Hepatocyte (in vitro differentiated cells): ENCODE measurements at regions not wholly inside any gene's neighbourhood (a gene's known extent, or its start where the extent isn't known, plus 50 kb on each side); places are given as distances from the start of the nearest gene placed in this dataset.

ENCODE experiments used
- DNase-seq: peaks from one replicate; pipeline ENCODE4 v3.0.0-alpha.2; 2016; ENCODE audit warnings: low spot score
- H2AFZ ChIP-seq: fragments of 200-600 bp; sonication (generic); 2 replicates; pipeline ENCODE4 v1.6.0; 2016; ENCODE audit warnings: antibody characterized with exemption, mild to moderate bottlenecking
- H3K27ac ChIP-seq: fragments of 200-600 bp; sonication (generic); 2 replicates; pipeline ENCODE4 v1.5.1; 2016; ENCODE audit warnings: mild to moderate bottlenecking
- H3K27me3 ChIP-seq: fragments of 200-600 bp; sonication (generic); 2 replicates; pipeline ENCODE4 v1.6.1; 2016
- H3K36me3 ChIP-seq: fragments of 200-600 bp; sonication (generic); replicated peaks from 2 replicates; pipeline ENCODE4 v1.5.1; 2016; ENCODE audit warnings: low read depth; ENCODE audit not compliant: insufficient read depth
- H3K4me1 ChIP-seq: fragments of 200-600 bp; sonication (generic); 2 replicates; pipeline ENCODE4 v1.5.1; 2016; ENCODE audit warnings: mild to moderate bottlenecking, moderate library complexity; ENCODE audit not compliant: insufficient read depth
- H3K4me2 ChIP-seq: fragments of 200-600 bp; sonication (generic); 2 replicates; pipeline ENCODE4 v1.6.0; 2016
- H3K4me3 ChIP-seq: fragments of 200-600 bp; sonication (generic); 2 replicates; pipeline ENCODE4 v1.5.1; 2016; ENCODE audit warnings: mild to moderate bottlenecking
- H3K79me2 ChIP-seq: fragments of 200-600 bp; sonication (generic); 2 replicates; pipeline ENCODE4 v1.6.0; 2017; ENCODE audit warnings: mild to moderate bottlenecking
- H3K9me2 ChIP-seq: fragments of 200-600 bp; sonication (generic); replicated peaks from 2 replicates; pipeline ENCODE4 v1.6.0; 2017; ENCODE audit warnings: mild to moderate bottlenecking; ENCODE audit not compliant: insufficient read depth
- H3K9me3 ChIP-seq: fragments of 200-600 bp; sonication (generic); 2 replicates; pipeline ENCODE4 v1.5.1; 2016; ENCODE audit warnings: low read depth, mild to moderate bottlenecking
- H4K20me1 ChIP-seq: fragments of 200-600 bp; sonication (generic); 2 replicates; pipeline ENCODE4 v1.6.0; 2016; ENCODE audit warnings: mild to moderate bottlenecking; ENCODE audit not compliant: insufficient read depth, poor library complexity, severe bottlenecking
- EZH2 ChIP-seq: fragments of 200-600 bp; sonication (generic); IDR thresholded peaks from 2 replicates; pipeline ENCODE4 v1.6.1; 2016; ENCODE audit warnings: antibody characterized with exemption, mild to moderate bottlenecking, borderline replicate concordance
- EZH2phosphoT487 ChIP-seq: fragments of 200-600 bp; sonication (generic); IDR thresholded peaks from one replicate; pipeline ENCODE4 v1.6.1; 2018; ENCODE audit warnings: antibody characterized with exemption, mild to moderate bottlenecking, low read depth, moderate library complexity; ENCODE audit not compliant: unreplicated experiment, severe bottlenecking
- WGBS: methylation state at CpG from one replicate; pipeline ENCODE4 v1.1.6; 2016; ENCODE audit warnings: low lambda C conversion rate; ENCODE audit errors: missing lambda C conversion rate; 5-methylcytosine and 5-hydroxymethylcytosine counted together
- TF ChIP-seq, protein P1 (sequence below): fragments of 200-600 bp; sonication (generic); IDR thresholded peaks from 2 replicates; pipeline ENCODE4 v1.5.1; 2016; ENCODE audit warnings: antibody characterized with exemption, mild to moderate bottlenecking; ENCODE audit not compliant: poor library complexity

DNA sequence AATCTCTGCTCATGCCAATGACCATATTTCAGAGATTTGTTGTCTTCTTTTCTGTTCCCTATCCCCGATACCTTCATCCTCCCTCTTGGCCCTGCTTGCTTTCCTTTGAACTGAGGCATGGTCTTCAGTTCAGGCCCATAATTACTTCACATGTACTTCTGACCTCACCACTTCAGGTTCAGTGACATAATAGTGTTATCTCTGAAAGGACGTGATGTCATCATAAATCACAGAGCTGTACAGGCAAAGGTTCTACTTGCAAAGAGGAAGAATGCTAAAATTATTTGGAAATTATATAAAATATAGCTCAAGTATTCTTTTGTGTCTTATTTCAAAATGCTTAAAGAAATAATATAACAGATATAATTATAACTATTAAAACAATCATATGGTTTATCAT, 230.3 kb upstream of the ESRRG start:
- no peak for TF ChIP-seq EZH2phosphoT487
- no peak for TF ChIP-seq EZH2
- TF ChIP-seq, protein P1, sequence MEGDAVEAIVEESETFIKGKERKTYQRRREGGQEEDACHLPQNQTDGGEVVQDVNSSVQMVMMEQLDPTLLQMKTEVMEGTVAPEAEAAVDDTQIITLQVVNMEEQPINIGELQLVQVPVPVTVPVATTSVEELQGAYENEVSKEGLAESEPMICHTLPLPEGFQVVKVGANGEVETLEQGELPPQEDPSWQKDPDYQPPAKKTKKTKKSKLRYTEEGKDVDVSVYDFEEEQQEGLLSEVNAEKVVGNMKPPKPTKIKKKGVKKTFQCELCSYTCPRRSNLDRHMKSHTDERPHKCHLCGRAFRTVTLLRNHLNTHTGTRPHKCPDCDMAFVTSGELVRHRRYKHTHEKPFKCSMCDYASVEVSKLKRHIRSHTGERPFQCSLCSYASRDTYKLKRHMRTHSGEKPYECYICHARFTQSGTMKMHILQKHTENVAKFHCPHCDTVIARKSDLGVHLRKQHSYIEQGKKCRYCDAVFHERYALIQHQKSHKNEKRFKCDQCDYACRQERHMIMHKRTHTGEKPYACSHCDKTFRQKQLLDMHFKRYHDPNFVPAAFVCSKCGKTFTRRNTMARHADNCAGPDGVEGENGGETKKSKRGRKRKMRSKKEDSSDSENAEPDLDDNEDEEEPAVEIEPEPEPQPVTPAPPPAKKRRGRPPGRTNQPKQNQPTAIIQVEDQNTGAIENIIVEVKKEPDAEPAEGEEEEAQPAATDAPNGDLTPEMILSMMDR, result no peak

DNA sequence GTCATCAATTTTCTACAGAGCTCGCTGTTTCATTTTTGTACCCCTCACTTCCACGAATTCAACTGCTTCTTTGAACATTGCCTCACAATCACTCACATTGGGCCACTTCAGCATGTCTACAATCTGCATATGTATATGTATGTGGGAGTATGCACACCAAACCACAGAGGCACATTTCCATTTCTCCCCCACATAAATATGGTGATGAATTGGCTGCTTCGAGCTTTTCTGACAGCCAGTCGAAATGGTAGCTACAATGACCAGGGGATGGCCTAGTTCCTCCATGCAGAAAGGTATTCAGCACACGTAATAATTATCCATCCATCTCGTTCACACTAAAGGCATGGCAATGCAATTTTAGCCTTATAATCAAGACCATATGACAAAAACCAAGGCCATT, 229.6 kb upstream of the ESRRG start:
- 91% methylated on average over 6 of the region's 6 CpGs for WGBS
- Histone ChIP-seq H3K9me2 (no peaks in the 10 kb centered on the region), H3K79me2 (no peaks in the 10 kb centered on the region), H3K4me2 (no peak overlapping the region), H3K27me3 (no peaks in the 10 kb centered on the region), H3K9me3 (no peaks in the 10 kb centered on the region), H2AFZ (no peak overlapping the region), H3K4me1 (no peaks in the 10 kb centered on the region), H3K4me3 (no peak overlapping the region), H3K36me3 (no peaks in the 10 kb centered on the region), H3K27ac (no peak overlapping the region), H4K20me1 (no peaks in the 10 kb centered on the region)
- TF ChIP-seq, protein P1, result no peak
- no peak for TF ChIP-seq EZH2phosphoT487
- TF ChIP-seq EZH2, result no peak
- DNase-seq, result no peak

More for the DNA sequence above, 230.3 kb upstream of the ESRRG start:
- Histone ChIP-seq H3K9me3 (no peaks in the 10 kb centered on the region), H3K4me2 (no peak overlapping the region), H2AFZ (no peak overlapping the region), H3K36me3 (no peaks in the 10 kb centered on the region), H3K9me2 (no peaks in the 10 kb centered on the region), H4K20me1 (no peaks in the 10 kb centered on the region), H3K4me1 (no peaks in the 10 kb centered on the region), H3K79me2 (no peaks in the 10 kb centered on the region), H3K27ac (no peak overlapping the region), H3K27me3 (no peaks in the 10 kb centered on the region), H3K4me3 (no peak overlapping the region)
- no peak for DNase-seq
- 90% methylated on average over 2 of the region's 2 CpGs for WGBS

DNA sequence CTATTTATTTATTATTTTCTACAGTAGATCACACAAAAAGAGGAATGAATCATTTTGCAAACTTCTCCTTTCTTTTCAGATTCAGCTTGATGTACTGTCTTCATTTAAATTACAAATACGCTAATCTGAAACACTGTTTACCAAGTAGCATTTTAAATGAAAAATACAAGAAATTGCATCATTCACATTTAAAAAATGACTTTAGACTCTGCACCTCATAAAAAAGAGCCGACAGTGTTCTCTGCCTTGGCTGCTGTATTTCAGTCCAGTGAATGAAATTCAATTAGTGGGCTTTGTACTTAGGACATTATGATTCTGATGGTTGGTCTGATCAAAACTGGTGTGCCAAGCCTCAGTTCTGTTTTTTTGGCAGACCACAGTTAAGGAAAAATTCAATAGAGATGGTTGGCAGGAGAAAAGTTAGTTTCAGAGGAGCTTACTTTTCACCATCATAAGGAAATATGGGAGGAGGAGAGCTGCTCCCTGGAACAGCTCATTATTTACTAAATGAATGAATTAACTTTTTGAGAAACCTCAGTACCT, 222.4 kb upstream of the ESRRG start:
- H3K4me3 ChIP-seq, result no peak overlapping the region
- H3K4me2 ChIP-seq, result peak overlapping the region; percentile 12
- H3K36me3 ChIP-seq, result no peaks in the 10 kb centered on the region
- H3K27ac ChIP-seq, result no peak overlapping the region
- no peaks in the 10 kb centered on the region for H3K79me2 ChIP-seq
- no peaks in the 10 kb centered on the region for H3K27me3 ChIP-seq
- H3K9me2 ChIP-seq, result no peaks in the 10 kb centered on the region
- no peaks in the 10 kb centered on the region for H3K4me1 ChIP-seq
- DNase-seq, result no peak
- TF ChIP-seq EZH2 (no peak), EZH2phosphoT487 (no peak)
- TF ChIP-seq, protein P1, result no peak
- no peaks in the 10 kb centered on the region for H3K9me3 ChIP-seq
- H2AFZ ChIP-seq, result no peak overlapping the region
- 71% methylated on average over 2 of the region's 2 CpGs for WGBS
- H4K20me1 ChIP-seq, result no peaks in the 10 kb centered on the region

DNA sequence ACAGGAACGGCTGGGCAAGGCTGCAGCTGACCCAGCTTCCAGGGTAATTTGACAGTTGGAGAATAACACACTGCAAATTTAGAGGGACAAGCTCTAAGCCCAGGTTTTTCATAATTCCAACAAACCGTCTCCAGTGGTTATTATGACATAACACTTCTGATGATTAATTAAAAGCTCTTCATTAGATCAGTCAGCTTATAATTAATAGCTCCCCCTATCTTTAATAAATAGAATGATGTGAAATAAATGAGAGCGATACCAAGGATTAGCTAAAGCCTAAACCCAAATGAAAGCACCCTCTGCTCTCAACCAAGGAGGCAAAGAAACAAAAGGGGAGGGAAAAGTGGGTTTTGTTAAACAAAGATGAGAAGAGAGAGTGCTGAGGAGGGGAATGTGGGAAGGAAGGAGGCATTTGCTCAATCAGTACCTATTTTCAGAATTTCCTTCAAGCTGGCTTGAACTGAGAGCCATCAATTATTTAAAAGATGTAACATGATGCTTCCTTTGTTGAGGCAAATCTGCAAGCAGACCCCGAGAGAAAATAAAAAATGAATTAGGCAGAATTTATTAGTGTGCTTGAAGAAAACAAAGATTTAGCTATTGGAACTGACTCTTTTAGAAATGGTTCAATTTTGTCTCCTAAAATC, 221.8 kb upstream of the ESRRG start:
- no peaks in the 10 kb centered on the region for H3K4me1 ChIP-seq
- DNase-seq, result no peak
- peak overlapping the region; percentile 12 for H3K4me2 ChIP-seq
- no peak overlapping the region for H2AFZ ChIP-seq
- no peaks in the 10 kb centered on the region for H3K9me2 ChIP-seq
- H3K9me3 ChIP-seq, result no peaks in the 10 kb centered on the region
- TF ChIP-seq EZH2 (no peak), EZH2phosphoT487 (no peak)
- TF ChIP-seq, protein P1, result no peak
- H3K27ac ChIP-seq, result no peak overlapping the region
- no peaks in the 10 kb centered on the region for H3K36me3 ChIP-seq
- H3K79me2 ChIP-seq, result no peaks in the 10 kb centered on the region
- WGBS, result 71% methylated on average over 4 of the region's 4 CpGs
- no peak overlapping the region for H3K4me3 ChIP-seq
- no peaks in the 10 kb centered on the region for H3K27me3 ChIP-seq
- no peaks in the 10 kb centered on the region for H4K20me1 ChIP-seq
